HG03460 (cell line): ENCODE measurements at regions not wholly inside any gene's neighbourhood (a gene's known extent, or its start where the extent isn't known, plus 50 kb on each side); places are given as distances from the start of the nearest gene placed in this dataset.
"Not testable (repeated sequence)": the region's sequence is repeated elsewhere in the genome, so short reads cannot be mapped to it uniquely, and the experiment has no call there.

Experiments
- ATAC-seq: cut with Tn5 transposase; IDR thresholded peaks from one replicate; pipeline ENCODE4 v1.9.1; 2021; ENCODE audit not compliant: unreplicated experiment

GRCh38 chr5:52603778-52604554, 183.8 kb upstream of the ITGA1 start:
- ATAC-seq: no peak

GRCh38 chr5:52605317-52606313, 182.1 kb upstream of the ITGA1 start:
- ATAC-seq: no peak

GRCh38 chr5:52607227-52607824, 180.4 kb upstream of the ITGA1 start:
- no peak for ATAC-seq

- no peak for ATAC-seq
These were observed 167.4 kb upstream of the ITGA1 start for GRCh38 chr5:52620315-52620714.

GRCh38 chr5:52623291-52623690, 164.4 kb upstream of the ITGA1 start:
- ATAC-seq: no peak

- no peak for ATAC-seq
These were observed 163.4 kb upstream of the ITGA1 start for GRCh38 chr5:52624291-52624690.

GRCh38 chr5:52626312-52626711, 161.4 kb upstream of the ITGA1 start:
- no peak for ATAC-seq

GRCh38 chr5:52627740-52628139, 160.0 kb upstream of the ITGA1 start:
- ATAC-seq: no peak

GRCh38 chr5:52632281-52632680, 155.4 kb upstream of the ITGA1 start:
- no peak for ATAC-seq

GRCh38 chr5:52634171-52634570, 153.5 kb upstream of the ITGA1 start:
- not testable (repeated sequence) for ATAC-seq

GRCh38 chr5:52638732-52639131, 149.0 kb upstream of the ITGA1 start:
- ATAC-seq: no peak

GRCh38 chr5:52648726-52649125, 139.0 kb upstream of the ITGA1 start:
- no peak for ATAC-seq

- ATAC-seq: no peak
These were observed 132.6 kb upstream of the ITGA1 start for GRCh38 chr5:52655163-52655562.

- ATAC-seq: no peak
These were observed 131.0 kb upstream of the ITGA1 start for GRCh38 chr5:52656569-52657246.

- ATAC-seq: no peak
These were observed 130.5 kb upstream of the ITGA1 start for GRCh38 chr5:52657247-52657645.

GRCh38 chr5:52658246-52658645, 129.5 kb upstream of the ITGA1 start:
- ATAC-seq: no peak

GRCh38 chr5:52660621-52661020, 127.1 kb upstream of the ITGA1 start:
- ATAC-seq: no peak

GRCh38 chr5:52661903-52662595, 125.7 kb upstream of the ITGA1 start:
- ATAC-seq: no peak

GRCh38 chr5:52665559-52665958, 122.2 kb upstream of the ITGA1 start:
- no peak for ATAC-seq

GRCh38 chr5:52668139-52668538, 119.6 kb upstream of the ITGA1 start:
- ATAC-seq: no peak
